Skeletal muscle cell (primary cell): ENCODE measurements at regions not wholly inside any gene's neighbourhood (a gene's known extent, or its start where the extent isn't known, plus 50 kb on each side); places are given as distances from the start of the nearest gene placed in this dataset.
A peak's percentile ranks its signal among the peaks of the same experiment; 100 is the strongest.

ENCODE experiments used
- DNase-seq: peaks from one replicate; pipeline ENCODE4 v3.0.0-alpha.2; 2010; ENCODE audit warnings: low read depth
- H3K4me3 ChIP-seq: 2 replicates; pipeline ENCODE4 v1.5.1; 2011; ENCODE audit warnings: low read depth, mild to moderate bottlenecking, control low read depth, low read length, moderate library complexity

- no peak for DNase-seq
These were observed 143.8 kb upstream of the CELF2 start for GRCh38 chr10:10873915-10874314.

GRCh38 chr10:10878963-10879362 is 138.7 kb upstream of the CELF2 start:
- H3K4me3 ChIP-seq, result no peak overlapping the region
- no peak for DNase-seq

More at GRCh38 chr10:10873915-10874314, 143.8 kb upstream of the CELF2 start:
- no peak overlapping the region for H3K4me3 ChIP-seq

GRCh38 chr10:10881117-10881813 is 136.4 kb upstream of the CELF2 start:
- H3K4me3 ChIP-seq, result no peak overlapping the region
- no peak for DNase-seq

- H3K4me3 ChIP-seq, result no peak overlapping the region
- no peak for DNase-seq
These were observed 133.9 kb upstream of the CELF2 start for GRCh38 chr10:10883737-10884136.

GRCh38 chr10:10886861-10887531 is 130.7 kb upstream of the CELF2 start:
- no peak for DNase-seq

GRCh38 chr10:10891124-10892082 is 126.3 kb upstream of the CELF2 start:
- H3K4me3 ChIP-seq, result no peak overlapping the region
- DNase-seq, result peak; percentile 83

More at GRCh38 chr10:10886861-10887531, 130.7 kb upstream of the CELF2 start:
- no peak overlapping the region for H3K4me3 ChIP-seq

GRCh38 chr10:10892290-10892875 is 125.3 kb upstream of the CELF2 start:
- no peak overlapping the region for H3K4me3 ChIP-seq
- DNase-seq, result no peak

GRCh38 chr10:10897400-10897799 is 120.3 kb upstream of the CELF2 start:
- no peak overlapping the region for H3K4me3 ChIP-seq
- no peak for DNase-seq

GRCh38 chr10:10901906-10902305 is 115.8 kb upstream of the CELF2 start:
- H3K4me3 ChIP-seq, result no peak overlapping the region
- DNase-seq, result no peak

GRCh38 chr10:10902951-10903350 is 114.7 kb upstream of the CELF2 start:
- DNase-seq, result no peak
- no peak overlapping the region for H3K4me3 ChIP-seq

GRCh38 chr10:10903620-10904019 is 114.1 kb upstream of the CELF2 start:
- no peak for DNase-seq

GRCh38 chr10:10910634-10911033 is 107.0 kb upstream of the CELF2 start:
- no peak overlapping the region for H3K4me3 ChIP-seq
- DNase-seq, result no peak

More at GRCh38 chr10:10903620-10904019, 114.1 kb upstream of the CELF2 start:
- H3K4me3 ChIP-seq, result no peak overlapping the region

GRCh38 chr10:10911035-10911434 is 106.6 kb upstream of the CELF2 start:
- no peak for DNase-seq
- H3K4me3 ChIP-seq, result peak overlapping the region; percentile 17

- peak; percentile 81 for DNase-seq
- H3K4me3 ChIP-seq, result peak overlapping the region; percentile 17
These were observed 106.2 kb upstream of the CELF2 start for GRCh38 chr10:10911471-10911921.

- H3K4me3 ChIP-seq, result no peak overlapping the region
- no peak for DNase-seq
These were observed 103.5 kb upstream of the CELF2 start for GRCh38 chr10:10914144-10914543.

- H3K4me3 ChIP-seq, result no peak overlapping the region
- no peak for DNase-seq
These were observed 102.5 kb upstream of the CELF2 start for GRCh38 chr10:10915215-10915614.

GRCh38 chr10:10917031-10917430 is 100.6 kb upstream of the CELF2 start:
- no peak overlapping the region for H3K4me3 ChIP-seq
- no peak for DNase-seq

GRCh38 chr10:10919976-10920375 is 97.7 kb upstream of the CELF2 start:
- H3K4me3 ChIP-seq, result no peak overlapping the region
- DNase-seq, result no peak

GRCh38 chr10:10921826-10922461 is 95.7 kb upstream of the CELF2 start:
- DNase-seq, result no peak
- H3K4me3 ChIP-seq, result no peak overlapping the region
